ENCODE measurements at regions not wholly inside any gene's neighbourhood (a gene's known extent, or its start where the extent isn't known, plus 50 kb on each side); places are given as distances from the start of the nearest gene placed in this dataset.

DNA sequence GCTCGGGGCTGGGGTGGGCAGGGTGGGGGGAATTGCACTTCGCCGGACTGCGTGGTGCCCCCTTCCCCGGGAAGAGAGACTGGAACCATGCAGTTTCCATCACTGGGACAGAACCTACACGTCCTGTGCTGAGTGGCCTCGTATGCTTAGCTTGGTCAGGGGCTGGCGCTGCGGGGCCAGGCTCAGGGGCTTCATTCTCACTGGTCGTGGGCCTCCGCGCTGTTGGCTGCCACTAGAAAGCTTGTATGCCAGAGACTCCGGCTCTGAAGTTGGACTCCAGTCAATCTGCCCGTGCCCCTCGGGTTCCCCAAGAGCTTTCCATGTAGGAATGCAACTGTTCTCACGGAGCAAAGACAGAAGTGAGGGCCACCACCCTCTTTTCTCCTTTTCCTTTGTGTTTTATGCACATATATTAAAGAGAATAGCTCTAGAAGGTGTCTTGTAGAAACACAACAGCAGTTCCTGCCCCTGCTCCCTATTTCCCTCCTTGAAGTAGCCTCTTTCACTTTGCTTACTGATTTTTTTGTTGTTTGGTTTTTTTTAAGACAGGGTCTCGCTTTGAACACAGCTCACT lies 64.0 kb upstream of the YWHAQ start:
- intact Hi-C loops (cut with DNase I; ENCODE audit: low total_unique reads), result no loop called here
- WGBS, 2 donors (ENCODE audit: low coverage in 1 of 2), result 93 to 100% methylated on average over 3 to 17 of the region's 17 CpGs

DNA sequence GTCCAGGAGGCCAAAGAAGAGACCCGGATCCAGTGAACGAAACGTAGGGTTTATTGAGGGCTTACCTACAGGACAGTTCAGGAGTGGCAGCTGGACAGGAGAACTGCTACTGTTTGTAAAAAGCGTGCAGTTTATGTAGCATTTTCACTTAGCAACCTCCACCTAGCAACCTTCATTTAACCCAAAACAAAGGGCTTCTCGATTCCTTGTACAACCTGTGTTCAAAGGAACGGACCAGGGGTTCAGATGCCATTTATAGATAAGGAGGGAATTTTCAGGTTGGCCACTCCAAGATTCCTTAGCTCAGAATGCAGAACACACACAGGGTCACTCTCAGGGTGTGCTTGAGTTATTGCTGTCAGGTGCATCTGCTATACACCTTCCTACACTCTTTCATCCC lies 65.1 kb upstream of the YWHAQ start:
- WGBS, 2 donors (ENCODE audit: low coverage in 1 of 2), result 39 to 56% methylated on average over 6 of the region's 6 CpGs
- no peak for DNase-seq

More for the DNA sequence above, 64.0 kb upstream of the YWHAQ start:
- H3K4me3 ChIP-seq, result no peak overlapping the region
- in situ Hi-C loops (cut with MboI; ENCODE audit: low pct_ligation_motif_present in 1 of 4, low pct_unique_long_range_greater_than_20kb in 1 of 4, low sequenced_read_pairs in 3 of 4), result no loop called here
- no peaks in the 10 kb centered on the region for H3K9me3 ChIP-seq
- H3K4me1 ChIP-seq, result peaks cover 0 to 10% (median 7%) of the 10 kb centered on the region in 4 donors
- DNase-seq, result no peak
- H3K27ac ChIP-seq, result no peak overlapping the region
- TF ChIP-seq CTCF (IDR thresholded peaks at IDR 0.05) (no peak), POLR2A (IDR thresholded peaks at IDR 0.05) (no peak), POLR2AphosphoS5 (IDR thresholded peaks at IDR 0.05) (no peak), EP300 (IDR thresholded peaks at IDR 0.05; ENCODE audit: low read depth) (no peak)
- no peaks in the 10 kb centered on the region for H3K27me3 ChIP-seq
- H3K36me3 ChIP-seq, result no peaks in the 10 kb centered on the region

GRCh38 chr2:9696731-9697130 lies 65.9 kb upstream of the YWHAQ start:
- no peaks in the 10 kb centered on the region for H3K9me3 ChIP-seq
- WGBS, 2 donors (ENCODE audit: low coverage in 1 of 2), result 83 to 92% methylated on average over 1 to 4 of the region's 4 CpGs
- peaks cover 0 to 10% (median 7%) of the 10 kb centered on the region in 4 donors for H3K4me1 ChIP-seq
- H3K27me3 ChIP-seq, result no peaks in the 10 kb centered on the region
- TF ChIP-seq POLR2AphosphoS5 (IDR thresholded peaks at IDR 0.05) (no peak), POLR2A (IDR thresholded peaks at IDR 0.05) (no peak), CTCF (IDR thresholded peaks at IDR 0.05) (no peak), EP300 (IDR thresholded peaks at IDR 0.05; ENCODE audit: low read depth) (no peak)
- no peak overlapping the region for H3K4me3 ChIP-seq
- in situ Hi-C loops (cut with MboI; ENCODE audit: low pct_ligation_motif_present in 1 of 4, low pct_unique_long_range_greater_than_20kb in 1 of 4, low sequenced_read_pairs in 3 of 4) (no loop called here), intact Hi-C loops (cut with DNase I; ENCODE audit: low total_unique reads) (no loop called here)
- H3K36me3 ChIP-seq, result no peaks in the 10 kb centered on the region
- no peak overlapping the region for H3K27ac ChIP-seq
- DNase-seq, result no peak

More for the DNA sequence above, 65.1 kb upstream of the YWHAQ start:
- intact Hi-C loops (cut with DNase I; ENCODE audit: low total_unique reads), result no loop called here
- H3K27me3 ChIP-seq, result no peaks in the 10 kb centered on the region
- H3K9me3 ChIP-seq, result no peaks in the 10 kb centered on the region
- no peak overlapping the region for H3K27ac ChIP-seq
- TF ChIP-seq POLR2AphosphoS5 (IDR thresholded peaks at IDR 0.05) (no peak), CTCF (IDR thresholded peaks at IDR 0.05) (no peak), EP300 (IDR thresholded peaks at IDR 0.05; ENCODE audit: low read depth) (no peak), POLR2A (IDR thresholded peaks at IDR 0.05) (no peak)
- no peaks in the 10 kb centered on the region for H3K36me3 ChIP-seq
- no peak overlapping the region for H3K4me3 ChIP-seq
- in situ Hi-C loops (cut with MboI; ENCODE audit: low pct_ligation_motif_present in 1 of 4, low pct_unique_long_range_greater_than_20kb in 1 of 4, low sequenced_read_pairs in 3 of 4), result no loop called here
- H3K4me1 ChIP-seq, result peaks cover 0 to 10% (median 7%) of the 10 kb centered on the region in 4 donors

DNA sequence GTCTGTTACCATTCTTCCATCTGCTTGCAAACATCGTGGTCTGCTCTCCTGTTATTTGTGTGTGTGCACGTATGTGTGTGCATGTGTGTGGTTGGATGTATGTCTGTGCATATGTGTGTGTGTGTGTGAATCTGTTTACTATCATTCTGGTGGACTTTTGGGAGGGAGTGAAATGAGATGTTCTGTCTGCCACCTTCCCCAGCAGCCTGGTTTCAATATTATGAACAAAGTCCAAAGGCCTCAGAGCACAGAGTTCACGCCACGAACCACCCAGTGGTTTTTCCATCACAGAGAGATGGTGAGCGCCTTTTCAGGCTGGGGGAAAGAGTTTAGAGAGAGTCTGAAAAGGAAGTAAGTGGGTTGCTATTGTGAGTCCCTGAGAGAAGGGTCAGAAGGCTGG lies 67.1 kb upstream of the YWHAQ start:
- Histone ChIP-seq H3K27me3 (no peaks in the 10 kb centered on the region), H3K27ac (no peak overlapping the region), H3K4me3 (no peak overlapping the region), H3K9me3 (no peaks in the 10 kb centered on the region), H3K36me3 (no peaks in the 10 kb centered on the region), H3K4me1 (peaks cover 0 to 4% (median 2%) of the 10 kb centered on the region in 4 donors)
- intact Hi-C loops (cut with DNase I; ENCODE audit: low total_unique reads), result no loop called here
- in situ Hi-C loops (cut with MboI; ENCODE audit: low pct_ligation_motif_present in 1 of 4, low pct_unique_long_range_greater_than_20kb in 1 of 4, low sequenced_read_pairs in 3 of 4), result no loop called here
- 81% methylated on average over 5 of the region's 5 CpGs; no CpG with 5 or more reads in 1 of the 2 donors for WGBS, 2 donors (ENCODE audit: low coverage in 1 of 2)
- no peak for DNase-seq
- TF ChIP-seq CTCF (IDR thresholded peaks at IDR 0.05), result no peak
